HFFc6 (cell line): ENCODE measurements at regions not wholly inside any gene's neighbourhood (a gene's known extent, or its start where the extent isn't known, plus 50 kb on each side); places are given as distances from the start of the nearest gene placed in this dataset.

ENCODE experiments used
- DNase-seq: peaks from one replicate; pipeline ENCODE4 v3.0.0-alpha.2; 2018
- H3K27ac Mint-ChIP-seq: 2 replicates; pipeline ENCODE4 v1.8.0; 2020; ENCODE audit warnings: mild to moderate bottlenecking, mixed read lengths
- H3K27me3 Mint-ChIP-seq: 2 replicates; pipeline ENCODE4 v1.8.0; 2021; ENCODE audit warnings: mild to moderate bottlenecking, moderate library complexity, mixed read lengths; ENCODE audit not compliant: insufficient read depth
- H3K36me3 Mint-ChIP-seq: 2 replicates; pipeline ENCODE4 v1.8.0; 2021; ENCODE audit warnings: low read depth, mixed read lengths
- H3K4me1 Mint-ChIP-seq: 2 replicates; pipeline ENCODE4 v1.8.0; 2020; ENCODE audit warnings: low read depth, mixed read lengths
- H3K4me3 Mint-ChIP-seq: 2 replicates; pipeline ENCODE4 v1.8.0; 2020; ENCODE audit warnings: mild to moderate bottlenecking, moderate library complexity, mixed read lengths
- H3K9me3 Mint-ChIP-seq: 2 replicates; pipeline ENCODE4 v1.8.0; 2020; ENCODE audit warnings: mild to moderate bottlenecking, mixed read lengths
- TF ChIP-seq, protein P1 (sequence below): fragments of 200-600 bp; sonication (generic); IDR thresholded peaks from 2 replicates; pipeline ENCODE4 v1.5.0; 2021; ENCODE audit warnings: antibody characterized with exemption, mild to moderate bottlenecking

- H3K27me3 Mint-ChIP-seq, result peaks cover 18% of the 10 kb centered on the region
- TF ChIP-seq, protein P1, sequence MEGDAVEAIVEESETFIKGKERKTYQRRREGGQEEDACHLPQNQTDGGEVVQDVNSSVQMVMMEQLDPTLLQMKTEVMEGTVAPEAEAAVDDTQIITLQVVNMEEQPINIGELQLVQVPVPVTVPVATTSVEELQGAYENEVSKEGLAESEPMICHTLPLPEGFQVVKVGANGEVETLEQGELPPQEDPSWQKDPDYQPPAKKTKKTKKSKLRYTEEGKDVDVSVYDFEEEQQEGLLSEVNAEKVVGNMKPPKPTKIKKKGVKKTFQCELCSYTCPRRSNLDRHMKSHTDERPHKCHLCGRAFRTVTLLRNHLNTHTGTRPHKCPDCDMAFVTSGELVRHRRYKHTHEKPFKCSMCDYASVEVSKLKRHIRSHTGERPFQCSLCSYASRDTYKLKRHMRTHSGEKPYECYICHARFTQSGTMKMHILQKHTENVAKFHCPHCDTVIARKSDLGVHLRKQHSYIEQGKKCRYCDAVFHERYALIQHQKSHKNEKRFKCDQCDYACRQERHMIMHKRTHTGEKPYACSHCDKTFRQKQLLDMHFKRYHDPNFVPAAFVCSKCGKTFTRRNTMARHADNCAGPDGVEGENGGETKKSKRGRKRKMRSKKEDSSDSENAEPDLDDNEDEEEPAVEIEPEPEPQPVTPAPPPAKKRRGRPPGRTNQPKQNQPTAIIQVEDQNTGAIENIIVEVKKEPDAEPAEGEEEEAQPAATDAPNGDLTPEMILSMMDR, result no peak
- DNase-seq, result no peak
- no peak overlapping the region for H3K4me3 Mint-ChIP-seq
- no peaks in the 10 kb centered on the region for H3K9me3 Mint-ChIP-seq
- no peaks in the 10 kb centered on the region for H3K36me3 Mint-ChIP-seq
- peaks cover 17% of the 10 kb centered on the region for H3K4me1 Mint-ChIP-seq
- H3K27ac Mint-ChIP-seq, result no peak overlapping the region
These were observed 182.6 kb downstream of the MRPL39 start for GRCh38 chr21:25424634-25425033.

DNA sequence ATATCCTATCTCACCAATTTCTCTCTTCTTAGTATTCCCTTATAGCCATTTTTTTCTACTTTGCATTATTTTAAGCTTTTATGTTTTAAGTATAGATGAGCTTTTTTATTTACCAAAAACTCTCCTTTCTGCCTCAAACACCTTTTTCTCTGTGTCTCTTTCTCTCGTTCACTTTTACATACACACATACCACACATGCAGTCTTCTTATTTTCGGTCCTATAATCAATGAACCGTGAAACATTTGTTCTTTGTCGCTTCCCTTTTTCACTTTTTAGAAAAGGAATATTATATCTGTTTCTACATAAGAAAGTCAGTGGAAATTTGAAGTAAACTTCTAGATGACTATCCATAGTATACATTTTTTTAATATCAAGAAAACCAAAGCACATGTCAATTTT lies 183.2 kb downstream of the MRPL39 start:
- Mint-ChIP-seq H3K27ac (no peak overlapping the region), H3K36me3 (no peaks in the 10 kb centered on the region), H3K27me3 (peaks cover 17% of the 10 kb centered on the region), H3K4me1 (peaks cover 17% of the 10 kb centered on the region), H3K9me3 (no peaks in the 10 kb centered on the region), H3K4me3 (no peak overlapping the region)
- TF ChIP-seq, protein P1, result no peak
- DNase-seq, result no peak

DNA sequence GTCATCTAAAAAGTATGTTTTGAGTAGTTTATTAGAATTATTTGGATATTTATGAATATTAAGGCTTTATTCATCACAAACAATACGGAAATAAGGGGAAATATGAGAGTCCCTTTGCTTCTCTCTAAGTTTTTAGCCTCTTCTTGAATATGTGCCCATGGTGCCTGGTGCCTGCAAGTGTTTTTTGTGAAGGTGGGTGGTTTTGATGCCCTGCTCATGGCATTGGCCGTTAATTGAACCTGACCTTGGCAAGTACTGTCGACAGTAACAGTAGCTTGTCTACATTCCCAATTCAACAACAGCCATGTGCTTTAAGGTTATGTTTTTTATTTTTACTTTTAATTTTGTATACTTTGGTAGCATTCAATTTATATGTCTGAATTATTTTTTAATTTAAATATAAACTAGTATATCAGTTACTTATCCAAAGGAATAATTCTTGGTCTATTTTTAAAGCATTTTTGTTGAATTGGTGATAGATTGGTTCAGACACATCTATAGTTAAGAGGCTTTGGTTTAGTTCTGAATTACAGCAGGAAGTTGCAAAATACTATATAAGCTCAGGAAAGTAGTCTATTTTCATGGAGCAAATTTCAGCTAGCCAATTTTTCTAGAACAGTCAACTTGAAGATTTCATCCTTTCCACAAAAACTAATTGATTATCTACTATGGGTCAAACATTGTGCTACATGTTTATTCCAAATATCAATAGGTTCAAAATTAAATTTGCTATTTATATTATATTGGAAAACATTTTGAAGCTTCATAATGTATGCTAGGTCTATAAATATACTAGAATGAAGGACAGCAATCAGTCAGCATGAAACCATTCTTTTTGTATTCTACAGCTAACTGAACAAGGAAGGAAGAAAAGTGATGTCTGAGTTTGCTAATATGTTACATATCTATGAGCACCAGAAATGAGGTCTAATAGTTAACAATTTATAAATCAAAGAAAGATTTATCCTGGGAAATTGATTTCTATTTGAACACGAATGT lies 184.4 kb downstream of the MRPL39 start:
- Mint-ChIP-seq H3K36me3 (no peaks in the 10 kb centered on the region), H3K27ac (no peak overlapping the region), H3K27me3 (peaks cover 9% of the 10 kb centered on the region), H3K9me3 (no peaks in the 10 kb centered on the region), H3K4me3 (no peak overlapping the region), H3K4me1 (peaks cover 9% of the 10 kb centered on the region)
- TF ChIP-seq, protein P1, result no peak
- DNase-seq, result no peak

GRCh38 chr21:25421321-25422028 lies 185.8 kb downstream of the MRPL39 start:
- H3K27me3 Mint-ChIP-seq, result peaks cover 12% of the 10 kb centered on the region
- no peak overlapping the region; the same call in 1 of the 2 replicates for H3K4me3 Mint-ChIP-seq
- no peak overlapping the region for H3K27ac Mint-ChIP-seq
- peak; percentile 6 for DNase-seq
- no peaks in the 10 kb centered on the region for H3K9me3 Mint-ChIP-seq
- H3K36me3 Mint-ChIP-seq, result no peaks in the 10 kb centered on the region
- H3K4me1 Mint-ChIP-seq, result peaks cover 6% of the 10 kb centered on the region
- TF ChIP-seq, protein P1, result peak; percentile 72

- H3K27ac Mint-ChIP-seq, result no peak overlapping the region
- H3K4me1 Mint-ChIP-seq, result peaks cover 6% of the 10 kb centered on the region
These were observed 186.4 kb downstream of the MRPL39 start for GRCh38 chr21:25420831-25421230.

More at GRCh38 chr21:25420831-25421230, 186.4 kb downstream of the MRPL39 start:
- DNase-seq, result no peak
- Mint-ChIP-seq H3K36me3 (no peaks in the 10 kb centered on the region), H3K4me3 (no peak overlapping the region), H3K27me3 (peaks cover 12% of the 10 kb centered on the region), H3K9me3 (no peaks in the 10 kb centered on the region)
- TF ChIP-seq, protein P1, result no peak
